ENCODE measurements at regions not wholly inside any gene's neighbourhood (a gene's known extent, or its start where the extent isn't known, plus 50 kb on each side); places are given as distances from the start of the nearest gene placed in this dataset.

DNA sequence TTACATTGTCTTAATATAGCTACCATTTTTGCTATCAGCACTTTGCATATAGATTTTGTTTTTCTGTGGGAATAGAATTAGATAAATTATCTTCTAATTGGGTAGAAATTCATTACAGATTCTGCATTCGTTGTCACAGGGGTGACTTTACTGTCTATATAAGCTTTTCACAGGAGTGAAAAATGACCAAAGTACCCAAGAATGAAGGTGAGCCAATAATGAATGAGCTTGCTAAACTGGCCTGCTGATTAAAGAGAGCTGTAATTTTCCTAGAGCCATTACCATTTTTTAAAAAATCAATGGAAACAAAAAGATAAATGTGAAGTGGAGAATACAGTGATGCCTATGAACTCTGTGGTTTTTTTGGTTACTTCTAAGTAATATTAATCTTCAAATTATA, 504.6 kb downstream of the RPL10L start:
- TF ChIP-seq, protein P1, sequence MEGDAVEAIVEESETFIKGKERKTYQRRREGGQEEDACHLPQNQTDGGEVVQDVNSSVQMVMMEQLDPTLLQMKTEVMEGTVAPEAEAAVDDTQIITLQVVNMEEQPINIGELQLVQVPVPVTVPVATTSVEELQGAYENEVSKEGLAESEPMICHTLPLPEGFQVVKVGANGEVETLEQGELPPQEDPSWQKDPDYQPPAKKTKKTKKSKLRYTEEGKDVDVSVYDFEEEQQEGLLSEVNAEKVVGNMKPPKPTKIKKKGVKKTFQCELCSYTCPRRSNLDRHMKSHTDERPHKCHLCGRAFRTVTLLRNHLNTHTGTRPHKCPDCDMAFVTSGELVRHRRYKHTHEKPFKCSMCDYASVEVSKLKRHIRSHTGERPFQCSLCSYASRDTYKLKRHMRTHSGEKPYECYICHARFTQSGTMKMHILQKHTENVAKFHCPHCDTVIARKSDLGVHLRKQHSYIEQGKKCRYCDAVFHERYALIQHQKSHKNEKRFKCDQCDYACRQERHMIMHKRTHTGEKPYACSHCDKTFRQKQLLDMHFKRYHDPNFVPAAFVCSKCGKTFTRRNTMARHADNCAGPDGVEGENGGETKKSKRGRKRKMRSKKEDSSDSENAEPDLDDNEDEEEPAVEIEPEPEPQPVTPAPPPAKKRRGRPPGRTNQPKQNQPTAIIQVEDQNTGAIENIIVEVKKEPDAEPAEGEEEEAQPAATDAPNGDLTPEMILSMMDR (IDR thresholded peaks at IDR 0.05; ENCODE audit: low read depth, low read length): no peak
- no peak for TF ChIP-seq EZH2phosphoT487 (IDR thresholded peaks at IDR 0.05; ENCODE audit: low read depth)

Data from OCI-LY3 (cell line).